RPMI8226 (cell line): ENCODE measurements at regions not wholly inside any gene's neighbourhood (a gene's known extent, or its start where the extent isn't known, plus 50 kb on each side); places are given as distances from the start of the nearest gene placed in this dataset.
"Not testable (repeated sequence)": the region's sequence is repeated elsewhere in the genome, so short reads cannot be mapped to it uniquely, and the experiment has no call there.

Experiments used
- DNase-seq: peaks from one replicate; pipeline ENCODE4 v3.0.0-alpha.2; 2015

DNA sequence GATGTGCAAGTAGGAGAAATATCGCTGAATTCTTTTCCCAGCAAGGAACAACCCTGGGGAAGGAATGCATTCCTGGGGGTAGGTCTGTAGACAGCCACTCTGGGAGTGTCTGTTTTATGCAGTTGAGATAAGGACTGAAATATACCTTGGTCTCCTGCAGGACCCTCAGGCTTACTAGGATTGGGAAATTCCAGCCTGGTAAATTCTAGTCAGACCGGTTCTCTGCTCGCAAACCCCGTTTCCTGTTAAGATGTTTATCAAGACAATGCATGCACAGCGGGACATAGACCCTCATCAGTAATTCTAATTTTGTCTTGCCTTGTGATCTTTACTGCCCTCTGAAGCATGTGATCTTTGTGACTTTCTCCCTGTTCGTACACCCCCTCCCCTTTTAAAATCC, 839.0 kb downstream of the REEP3 start:
- DNase-seq, result not testable (repeated sequence)

- DNase-seq, result no peak
These were observed 842.5 kb downstream of the REEP3 start for GRCh38 chr10:64363687-64364086.

DNA sequence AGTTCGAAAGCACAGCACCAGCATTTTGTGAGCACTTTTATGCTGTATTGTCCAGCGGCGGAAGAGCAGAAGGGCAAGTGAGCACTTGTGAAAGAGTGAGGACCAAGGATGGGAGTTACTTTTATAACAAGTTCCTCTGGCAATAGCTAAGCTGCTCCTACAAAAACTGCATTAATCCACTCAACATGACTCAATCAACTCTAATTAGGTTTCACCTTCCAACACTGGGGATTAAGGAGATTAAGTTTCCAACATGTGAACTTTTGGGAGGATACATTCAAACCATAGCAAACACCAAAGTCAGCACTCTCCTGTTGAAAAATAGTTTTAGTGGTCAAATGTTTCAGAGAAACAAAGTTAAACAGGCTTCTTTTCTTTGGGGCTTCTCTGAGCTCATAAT, 844.5 kb downstream of the REEP3 start:
- DNase-seq, result no peak

DNA sequence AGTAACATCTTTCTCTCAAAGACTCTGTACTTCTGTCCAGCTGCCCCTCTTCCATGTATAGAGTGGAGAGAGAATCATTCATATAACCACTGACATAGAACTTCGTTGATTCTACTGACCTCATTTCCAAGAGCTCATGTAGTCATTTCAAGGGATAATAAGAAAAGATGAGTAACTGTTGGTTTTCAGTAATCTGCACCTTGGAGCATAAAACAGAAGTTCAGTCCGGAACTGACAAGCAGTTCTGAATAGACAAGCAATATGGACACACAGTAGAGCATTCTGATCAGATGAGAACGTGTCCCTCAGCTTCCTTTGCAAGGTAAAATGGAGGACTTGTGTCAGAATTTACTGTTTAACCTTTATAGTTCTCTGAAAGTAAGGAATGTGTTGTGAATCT, 847.1 kb downstream of the REEP3 start:
- no peak for DNase-seq

DNA sequence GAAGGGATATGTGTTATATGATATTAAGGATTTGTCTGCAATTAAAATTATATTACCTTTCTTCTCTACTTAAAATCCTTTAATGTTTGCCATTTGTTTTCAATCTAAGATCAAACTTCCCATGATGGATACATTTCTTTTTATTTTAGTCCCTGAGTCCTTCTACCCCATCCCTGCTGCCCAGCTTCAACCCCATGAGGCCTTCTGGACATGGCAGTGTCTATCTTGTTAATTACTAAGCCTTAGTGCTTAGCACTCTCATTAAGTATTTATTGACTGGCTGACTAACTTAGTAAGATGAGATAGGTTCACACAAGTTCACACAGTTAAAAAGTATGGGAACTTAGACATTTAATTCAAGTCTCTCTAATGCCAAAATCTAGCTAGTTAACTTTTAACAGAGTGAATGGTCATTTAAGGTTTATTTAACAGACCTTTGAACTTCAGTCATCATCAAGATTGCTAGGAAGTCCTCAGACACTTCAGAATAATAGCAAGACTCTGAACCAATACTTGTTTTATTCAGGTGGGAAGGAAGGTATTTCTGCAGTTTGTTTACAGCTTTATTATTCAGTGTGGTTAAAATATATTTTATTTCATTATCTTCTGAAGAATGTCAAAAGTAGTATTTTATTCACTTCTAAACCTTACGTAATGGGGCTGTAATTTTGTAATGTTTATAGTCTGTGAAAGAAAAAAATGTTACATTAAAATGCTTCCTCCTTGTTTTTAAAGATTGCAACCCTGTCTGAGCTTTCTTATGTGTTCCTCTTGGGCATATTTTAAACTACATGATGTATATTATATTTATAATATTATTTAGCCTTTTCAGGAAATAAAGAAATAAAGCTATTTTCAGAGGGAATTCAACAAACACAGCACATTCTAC, 848.9 kb downstream of the REEP3 start:
- no peak for DNase-seq

DNA sequence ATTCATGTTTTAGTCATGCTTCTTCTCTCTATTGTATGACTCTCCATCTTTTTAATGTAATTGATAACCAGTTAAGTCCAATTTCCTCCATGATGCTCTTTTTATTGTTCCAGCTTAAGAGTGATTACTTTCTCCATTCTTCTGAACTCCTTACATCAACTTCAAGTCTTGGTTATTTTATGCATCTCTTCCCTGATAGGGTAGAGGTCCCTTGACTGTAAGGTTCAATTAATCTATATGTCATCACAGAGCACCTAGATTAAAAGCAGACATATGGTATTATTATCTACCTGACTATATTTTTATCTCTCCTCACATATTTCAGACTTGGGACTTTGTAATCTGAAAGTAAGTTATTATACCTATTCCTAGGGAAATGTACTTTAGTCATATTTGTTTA, 853.1 kb downstream of the REEP3 start:
- DNase-seq, result no peak

DNA sequence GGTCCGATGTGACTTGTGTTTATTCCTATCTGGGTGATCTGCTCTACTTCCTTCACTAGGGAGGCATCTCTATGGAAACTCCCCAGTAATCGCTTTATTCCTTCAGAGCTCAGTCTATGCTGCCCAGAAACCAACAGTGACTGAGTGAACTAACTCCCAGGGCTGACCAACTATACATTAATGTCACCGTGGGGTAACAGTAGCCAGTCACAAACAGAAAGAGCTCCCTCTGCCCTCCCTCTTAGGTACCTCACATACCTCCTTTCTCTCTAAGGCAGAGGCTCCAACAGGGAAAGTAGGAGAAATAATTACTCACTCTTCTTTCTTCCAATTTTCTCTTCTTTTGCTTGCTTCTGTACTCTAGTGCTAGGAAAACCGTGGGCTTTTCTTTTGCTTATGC, 855.0 kb downstream of the REEP3 start:
- no peak for DNase-seq

DNA sequence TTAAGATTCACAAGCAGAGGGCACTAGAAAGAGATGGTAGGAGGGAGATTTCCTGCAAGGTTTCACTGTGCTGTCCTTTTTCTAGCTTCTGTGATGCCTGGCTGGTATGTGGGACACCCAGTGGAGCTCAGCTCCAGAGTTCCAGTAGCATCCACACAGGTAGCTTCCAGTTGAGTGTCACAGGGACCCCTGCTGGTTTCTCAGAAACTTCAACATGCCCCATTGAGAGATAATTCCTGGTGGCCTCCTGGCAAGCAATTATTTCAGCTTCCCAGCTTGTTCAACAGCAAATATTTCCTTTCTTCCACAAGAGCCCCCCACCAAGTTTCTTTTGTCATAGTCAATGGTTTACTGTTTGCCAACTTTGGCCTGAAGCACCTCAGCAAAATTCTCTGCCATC, 858.7 kb downstream of the REEP3 start:
- no peak for DNase-seq

DNA sequence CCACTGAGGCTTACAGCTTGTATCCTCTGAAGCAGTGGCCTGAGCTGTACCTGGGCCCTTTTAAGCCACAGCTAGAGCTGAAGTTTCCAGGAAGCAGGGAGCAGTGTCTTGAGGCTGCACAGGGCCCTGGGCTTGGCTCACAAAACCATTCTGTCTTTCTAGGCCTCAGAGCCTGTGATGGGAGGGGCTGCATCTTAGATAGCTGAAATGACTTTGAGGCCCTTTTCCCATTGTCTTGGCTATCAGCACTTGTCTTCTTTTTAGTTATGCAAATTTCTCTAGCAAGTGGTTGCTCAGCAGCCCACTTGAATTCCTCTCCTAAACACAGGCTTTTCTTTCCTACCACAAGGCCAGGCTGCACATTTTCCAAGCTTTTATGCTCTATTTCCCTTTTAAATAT, 864.2 kb downstream of the REEP3 start:
- DNase-seq, result no peak

- no peak for DNase-seq
These were observed 873.5 kb downstream of the REEP3 start for GRCh38 chr10:64394744-64395143.

GRCh38 chr10:64396105-64396708, 875.0 kb downstream of the REEP3 start:
- DNase-seq, result no peak

- DNase-seq, result no peak
These were observed 875.9 kb downstream of the REEP3 start for GRCh38 chr10:64397125-64397524.

DNA sequence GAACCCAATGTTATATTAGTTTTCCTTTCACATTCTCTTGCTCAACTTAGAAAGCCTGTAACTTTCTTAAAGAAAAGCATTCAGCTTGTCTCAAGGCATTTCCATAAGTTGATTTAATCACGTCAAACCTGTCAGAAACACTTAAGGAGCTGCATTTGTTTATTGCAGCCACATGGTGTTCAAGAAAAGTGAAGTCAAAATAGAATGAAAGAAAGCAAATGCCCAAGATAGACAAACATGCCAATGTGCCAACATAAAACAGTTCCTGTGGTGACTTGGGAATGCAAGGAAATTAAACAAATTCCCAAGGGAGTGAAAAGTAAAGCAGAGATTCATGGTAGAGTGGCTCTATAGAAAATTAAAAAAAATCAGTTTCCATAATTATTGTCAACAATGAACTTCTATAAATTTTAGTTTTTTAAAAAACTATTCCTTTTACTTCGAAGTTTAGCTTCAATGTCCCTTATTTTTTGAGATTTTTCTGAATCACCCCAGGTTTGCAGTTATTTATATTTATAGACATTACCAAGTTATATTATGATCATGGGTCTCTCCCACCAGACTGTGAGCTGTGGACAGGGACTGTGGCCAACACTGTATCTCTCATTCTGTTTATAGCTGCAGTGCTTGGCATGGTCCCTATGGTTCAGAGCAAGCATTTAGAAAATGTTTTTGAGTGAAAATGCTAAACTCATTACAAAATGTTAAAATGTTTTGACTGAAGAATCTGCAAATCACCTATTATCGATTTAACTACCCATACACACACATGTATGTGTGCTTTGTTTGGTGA, 887.4 kb downstream of the REEP3 start:
- no peak for DNase-seq

DNA sequence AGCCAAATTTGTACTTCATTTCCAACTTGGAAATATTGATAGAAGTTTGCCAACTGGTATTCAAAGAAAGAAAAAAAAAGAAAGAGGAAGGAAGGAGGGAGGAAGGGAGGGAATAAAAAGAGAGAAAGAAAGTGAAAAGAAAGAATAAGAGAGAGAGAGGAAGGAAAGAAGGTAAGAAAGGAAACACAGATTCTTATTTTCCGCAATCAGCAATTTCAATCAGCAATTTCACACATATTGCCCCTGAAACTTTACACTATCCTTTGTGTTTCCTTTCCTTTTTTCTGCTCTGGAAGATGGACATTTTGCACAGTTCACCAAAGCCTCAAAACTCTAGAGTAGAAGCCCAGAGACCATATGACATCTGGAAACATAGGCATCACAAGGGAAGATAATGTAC, 888.1 kb downstream of the REEP3 start:
- DNase-seq, result no peak

DNA sequence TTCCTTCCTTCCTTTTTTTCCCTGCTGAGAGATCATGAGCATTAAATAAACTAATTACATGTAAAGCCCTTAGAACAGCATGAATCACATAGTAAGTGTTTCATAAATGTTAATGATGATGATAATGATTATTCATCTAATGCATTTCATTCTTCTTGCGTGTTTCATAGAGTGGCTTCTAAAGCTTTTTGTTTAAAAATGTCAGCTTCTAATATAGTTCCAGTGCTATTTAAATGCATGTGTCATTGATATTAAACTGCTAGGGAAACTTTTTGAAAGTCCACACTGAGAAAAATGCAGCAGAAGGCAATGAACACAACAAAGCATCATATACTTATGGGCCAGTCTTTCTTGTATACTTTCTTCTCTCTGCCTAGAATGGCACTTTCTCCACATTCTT, 894.8 kb downstream of the REEP3 start:
- no peak for DNase-seq

DNA sequence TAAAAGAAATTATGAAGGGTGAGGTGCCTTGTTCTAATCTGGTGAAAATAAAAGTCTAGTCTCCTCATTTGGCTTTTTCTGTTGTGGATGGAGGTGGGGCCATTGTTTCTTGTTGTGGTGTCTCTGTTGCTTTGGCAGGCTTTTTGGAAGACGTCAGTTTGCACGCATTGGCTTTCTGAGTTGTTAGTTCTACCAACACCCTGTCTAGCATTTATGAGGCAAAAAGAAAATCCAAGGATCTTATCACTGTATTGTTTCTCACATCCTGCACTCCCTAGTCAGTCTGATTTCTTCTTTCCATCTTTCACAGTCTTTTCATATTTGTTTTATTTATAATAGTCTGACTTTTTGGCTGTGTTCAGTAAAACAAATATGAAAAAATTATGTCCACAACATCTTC, 898.3 kb downstream of the REEP3 start:
- DNase-seq, result no peak

DNA sequence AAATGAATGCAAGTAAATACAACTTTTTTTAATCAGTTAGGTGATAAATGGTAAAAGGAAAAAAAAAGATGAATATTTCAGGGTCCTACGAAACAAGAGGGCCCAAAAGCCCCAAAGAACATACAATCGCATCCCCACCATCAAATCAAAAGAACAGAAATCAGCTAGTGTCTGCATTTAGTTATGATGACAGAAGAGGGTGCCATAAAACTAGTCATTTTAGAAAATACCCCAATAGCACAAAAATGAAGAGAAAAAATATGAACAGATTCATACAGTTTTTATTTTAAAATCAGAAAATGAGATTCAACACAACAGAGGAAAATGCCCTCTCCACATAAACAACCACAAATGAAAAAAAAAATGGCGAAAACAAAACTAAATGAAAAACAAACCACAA, 905.5 kb downstream of the REEP3 start:
- DNase-seq, result no peak

DNA sequence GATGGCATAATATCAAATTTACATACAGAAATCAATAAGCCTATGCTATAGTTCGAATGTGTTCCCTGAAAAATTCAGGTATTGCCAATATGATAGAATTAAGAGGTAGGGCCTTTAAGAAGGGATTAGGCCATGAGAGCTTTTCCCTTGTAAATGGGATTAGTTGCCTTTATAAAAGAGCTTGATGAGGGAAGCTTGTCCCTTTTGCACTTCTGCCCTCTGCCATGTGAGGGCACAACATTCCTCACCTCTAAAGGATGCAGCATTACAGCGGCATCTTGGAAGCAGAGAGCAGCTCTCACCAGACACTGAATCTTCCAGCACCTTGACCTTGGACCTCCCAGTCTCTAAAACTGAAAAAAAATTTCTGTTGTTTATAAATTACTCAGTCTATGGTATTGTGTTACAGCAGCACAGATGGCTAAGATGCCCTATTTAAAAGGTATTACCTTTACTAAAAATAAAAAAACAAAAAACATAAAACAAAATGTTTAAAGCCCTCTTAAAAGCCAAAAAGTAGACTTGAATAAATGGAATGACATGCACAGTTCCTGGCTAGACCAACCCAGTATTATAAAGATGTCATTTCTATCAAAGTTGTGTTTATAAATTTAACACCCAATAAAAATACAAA, 909.6 kb downstream of the REEP3 start:
- peak; percentile 6 for DNase-seq

- DNase-seq, result not testable (repeated sequence)
These were observed 920.7 kb downstream of the REEP3 start for GRCh38 chr10:64441872-64442271.

GRCh38 chr10:64444163-64444562, 923.0 kb downstream of the REEP3 start:
- no peak for DNase-seq

- no peak for DNase-seq
These were observed 923.4 kb downstream of the REEP3 start for GRCh38 chr10:64444564-64444963.

- no peak for DNase-seq
These were observed 928.4 kb downstream of the REEP3 start for GRCh38 chr10:64449603-64450002.

- no peak for DNase-seq
These were observed 929.1 kb downstream of the REEP3 start for GRCh38 chr10:64450312-64450711.
